HG03066 (cell line): ENCODE measurements at regions not wholly inside any gene's neighbourhood (a gene's known extent, or its start where the extent isn't known, plus 50 kb on each side); places are given as distances from the start of the nearest gene placed in this dataset.

Source experiments
- ATAC-seq: cut with Tn5 transposase; IDR thresholded peaks from one replicate; pipeline ENCODE4 v1.9.1; 2021; ENCODE audit warnings: low read depth; ENCODE audit not compliant: unreplicated experiment

GRCh38 chr20:22411286-22411626 lies 173.1 kb downstream of the FOXA2 start:
- no peak for ATAC-seq

- no peak for ATAC-seq
Measured at GRCh38 chr20:22410556-22411130, 173.7 kb downstream of the FOXA2 start.

- ATAC-seq: no peak
Measured at GRCh38 chr20:22408521-22409402, 175.6 kb downstream of the FOXA2 start.

- ATAC-seq: no peak
Measured at GRCh38 chr20:22407237-22408193, 176.9 kb downstream of the FOXA2 start.

GRCh38 chr20:22404419-22405170 lies 179.8 kb downstream of the FOXA2 start:
- ATAC-seq: no peak

- no peak for ATAC-seq
Measured at GRCh38 chr20:22403632-22404361, 180.6 kb downstream of the FOXA2 start.

- no peak for ATAC-seq
Measured at GRCh38 chr20:22403022-22403631, 181.2 kb downstream of the FOXA2 start.

- no peak for ATAC-seq
Measured at GRCh38 chr20:22402550-22402949, 181.8 kb downstream of the FOXA2 start.

GRCh38 chr20:22400440-22400839 lies 183.9 kb downstream of the FOXA2 start:
- ATAC-seq: no peak

- ATAC-seq: no peak
Measured at GRCh38 chr20:22394583-22394982, 189.8 kb downstream of the FOXA2 start.

GRCh38 chr20:22390543-22390903 lies 193.8 kb downstream of the FOXA2 start:
- ATAC-seq: no peak

- no peak for ATAC-seq
Measured at GRCh38 chr20:22389836-22390542, 194.4 kb downstream of the FOXA2 start.

- ATAC-seq: no peak
Measured at GRCh38 chr20:22387452-22387851, 196.9 kb downstream of the FOXA2 start.

GRCh38 chr20:22386306-22386623 lies 198.1 kb downstream of the FOXA2 start:
- ATAC-seq: no peak

GRCh38 chr20:22385602-22386305 lies 198.6 kb downstream of the FOXA2 start:
- ATAC-seq: no peak

- ATAC-seq: no peak
Measured at GRCh38 chr20:22384978-22385377, 199.4 kb downstream of the FOXA2 start.

GRCh38 chr20:22383156-22383555 lies 201.2 kb downstream of the FOXA2 start:
- no peak for ATAC-seq

- no peak for ATAC-seq
Measured at GRCh38 chr20:22382742-22383141, 201.6 kb downstream of the FOXA2 start.
